RWPE1 (cell line): ENCODE measurements at regions not wholly inside any gene's neighbourhood (a gene's known extent, or its start where the extent isn't known, plus 50 kb on each side); places are given as distances from the start of the nearest gene placed in this dataset.

Experiments
- CTCF ChIA-PET: fragments of 350-600 bp; sonication (Branson Sonifier 250); formaldehyde crosslinking; extraction: SDS; loops from one replicate; lab custom pipeline; 2021; lab: Yijun Ruan, JAX
- POLR2A ChIA-PET: fragments of 400-600 bp; formaldehyde crosslinking; extraction: SDS; loops from one replicate; lab custom pipeline; 2020; ENCODE audit warnings: antibody characterized with exemption; ENCODE audit not compliant: low non-redundant PET; lab: Yijun Ruan, JAX
- DNase-seq: peaks from one replicate; pipeline ENCODE4 v3.0.0; 2012; ENCODE audit warnings: low spot score
- H3K27ac ChIP-seq: fragments of 450-650 bp; 2 replicates; pipeline ENCODE4 v1.5.1; 2017
- CTCF ChIP-seq: fragments of 450-650 bp; conservative IDR thresholded peaks from 2 replicates; pipeline ENCODE4 v1.5.1; 2017; ENCODE audit warnings: low read depth, mild to moderate bottlenecking

- no peak for TF ChIP-seq CTCF
- H3K27ac ChIP-seq = no peak overlapping the region
- CTCF ChIA-PET = no interaction called here
- DNase-seq = no peak
- POLR2A ChIA-PET = no interaction called here
Observed at GRCh38 chrX:95995583-95995982, 689.1 kb upstream of the DIAPH2 start.

- DNase-seq = no peak
- no peak for TF ChIP-seq CTCF
- POLR2A ChIA-PET = no interaction called here
- H3K27ac ChIP-seq = no peak overlapping the region
- CTCF ChIA-PET = no interaction called here
Observed at GRCh38 chrX:95996294-95996693, 688.3 kb upstream of the DIAPH2 start.

GRCh38 chrX:96002431-96002830 is 682.2 kb upstream of the DIAPH2 start:
- CTCF ChIA-PET = no interaction called here
- no peak overlapping the region for H3K27ac ChIP-seq
- no peak for DNase-seq
- POLR2A ChIA-PET = no interaction called here
- TF ChIP-seq CTCF = no peak

- no peak for TF ChIP-seq CTCF
- POLR2A ChIA-PET = no interaction called here
- no peak overlapping the region for H3K27ac ChIP-seq
- peak; percentile 19 for DNase-seq
- CTCF ChIA-PET = no interaction called here
Observed at GRCh38 chrX:96004386-96004785, 680.3 kb upstream of the DIAPH2 start.

GRCh38 chrX:96006281-96006680 is 678.4 kb upstream of the DIAPH2 start:
- H3K27ac ChIP-seq = no peak overlapping the region
- POLR2A ChIA-PET = no interaction called here
- CTCF ChIA-PET = no interaction called here
- TF ChIP-seq CTCF = no peak
- no peak for DNase-seq

GRCh38 chrX:96027407-96027806 is 657.2 kb upstream of the DIAPH2 start:
- ChIA-PET POLR2A (no interaction called here), CTCF (no interaction called here)
- no peak for TF ChIP-seq CTCF
- no peak for DNase-seq
- no peak overlapping the region for H3K27ac ChIP-seq

- ChIA-PET POLR2A (no interaction called here), CTCF (no interaction called here)
- no peak overlapping the region for H3K27ac ChIP-seq
- no peak for DNase-seq
- no peak for TF ChIP-seq CTCF
Observed at GRCh38 chrX:96052078-96052477, 632.6 kb upstream of the DIAPH2 start.
